KG1 (cell line): ENCODE measurements at regions not wholly inside any gene's neighbourhood (a gene's known extent, or its start where the extent isn't known, plus 50 kb on each side); places are given as distances from the start of the nearest gene placed in this dataset.

Experiments
- DNase-seq: peaks from one replicate; lab custom pipeline; 2025; lab: John Stamatoyannopoulos, UW

DNA sequence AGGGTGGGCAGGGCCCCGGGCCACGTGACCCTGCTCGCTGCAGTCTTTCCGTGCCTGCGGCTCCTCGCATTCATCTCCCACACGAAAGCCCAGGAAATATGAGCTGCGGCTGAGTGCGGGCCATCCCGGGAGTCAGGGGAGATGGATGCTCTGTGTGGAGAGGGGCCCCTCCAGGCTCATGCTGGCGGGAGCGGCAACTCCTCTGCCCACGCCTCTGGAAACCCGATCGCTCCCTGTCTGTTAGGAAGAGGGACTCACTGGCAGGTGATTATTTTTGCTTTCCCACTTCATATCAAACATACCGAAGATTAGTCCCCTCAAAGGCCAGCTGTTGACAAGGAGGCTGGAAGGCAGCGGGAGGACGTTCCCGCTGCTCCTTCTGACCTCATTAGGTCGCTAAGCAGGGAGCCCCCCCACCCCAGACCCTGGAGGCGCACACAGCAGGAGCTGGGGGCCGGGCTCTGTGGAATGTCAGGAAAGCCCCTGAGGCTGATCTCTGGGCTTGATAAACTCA, 228.5 kb downstream of the FOXL1 start:
- no peak for DNase-seq

DNA sequence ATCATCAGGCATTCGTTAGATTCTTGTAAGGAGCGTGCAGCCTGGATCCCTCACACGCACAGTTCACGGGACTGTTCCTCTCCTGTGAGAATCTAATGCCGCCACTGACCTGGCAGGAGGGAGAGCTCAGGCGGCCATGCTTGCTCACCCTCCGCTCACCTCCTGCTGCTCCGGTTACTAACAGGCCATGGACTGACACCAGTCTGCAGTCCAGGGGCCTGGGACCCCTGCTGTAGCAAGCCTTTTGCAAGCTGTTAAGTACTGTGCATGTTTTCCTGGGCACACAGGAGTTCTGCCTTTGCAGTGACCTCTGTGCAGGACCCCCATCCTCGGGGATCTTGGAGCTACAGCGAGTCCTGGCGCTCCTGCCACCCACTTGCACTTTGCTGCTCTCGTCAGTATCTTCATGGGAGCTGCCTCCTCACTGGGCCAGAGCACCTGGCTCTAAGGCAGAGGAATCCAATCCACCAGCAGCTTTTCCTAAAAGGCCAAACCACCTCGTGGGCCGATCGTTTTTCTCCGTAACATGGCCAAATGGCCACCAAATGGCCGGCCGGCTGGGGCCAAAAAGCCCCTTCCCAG, 230.6 kb downstream of the FOXL1 start:
- DNase-seq, result no peak

GRCh38 chr16:86809458-86809955, 231.2 kb downstream of the FOXL1 start:
- DNase-seq, result no peak

DNA sequence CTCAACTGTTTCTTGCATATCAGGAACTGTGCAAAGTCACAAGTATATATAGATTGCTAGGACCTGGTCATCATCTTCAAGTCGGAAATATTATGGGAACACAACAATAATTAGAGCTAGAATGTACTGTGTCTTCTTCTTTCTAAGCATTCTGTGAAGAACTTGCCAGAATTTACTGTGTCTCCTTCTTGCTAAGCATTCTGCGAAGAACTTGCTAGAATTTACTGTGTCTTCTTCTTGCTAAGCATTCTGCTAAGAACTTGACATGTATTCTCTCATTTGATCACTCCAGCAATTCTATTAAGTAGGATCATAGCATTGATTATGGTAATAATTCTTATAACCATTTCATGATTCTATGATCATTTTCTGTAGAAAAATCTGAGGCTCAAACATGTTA, 231.7 kb downstream of the FOXL1 start:
- DNase-seq, result no peak

DNA sequence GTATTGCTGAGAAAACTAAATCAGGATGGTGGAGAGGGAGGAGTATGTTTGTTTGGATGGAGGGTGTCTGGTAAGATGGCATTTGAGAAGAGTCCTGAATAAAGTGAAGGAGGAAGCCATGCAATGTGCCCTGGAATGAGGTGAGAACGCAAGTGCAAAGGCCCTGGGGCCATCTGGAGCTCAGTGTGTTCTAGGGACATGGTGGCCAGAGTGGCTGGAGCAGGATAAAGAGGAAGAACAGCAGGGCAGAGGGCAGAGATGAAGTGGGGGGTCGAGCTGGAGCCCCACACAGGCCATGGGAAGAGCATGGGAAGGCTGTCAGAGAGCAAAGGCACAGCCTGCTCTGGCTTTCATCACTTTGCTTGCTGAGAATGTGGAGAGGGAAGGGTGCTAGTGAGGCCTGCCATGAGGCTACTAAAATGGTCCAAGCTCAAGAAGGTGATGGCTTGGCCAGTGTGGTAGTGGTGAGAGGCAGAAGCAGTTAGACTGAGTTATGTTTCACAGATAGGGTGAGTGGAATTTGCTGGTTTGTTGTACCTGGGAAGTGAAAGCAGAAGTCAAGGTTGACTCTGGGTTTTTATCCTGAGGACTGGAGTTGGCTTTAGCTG, 234.1 kb downstream of the FOXL1 start:
- DNase-seq, result no peak

GRCh38 chr16:86814256-86814655, 235.9 kb downstream of the FOXL1 start:
- DNase-seq, result no peak

- DNase-seq, result no peak
Observed at GRCh38 chr16:86816930-86817625, 238.7 kb downstream of the FOXL1 start.

DNA sequence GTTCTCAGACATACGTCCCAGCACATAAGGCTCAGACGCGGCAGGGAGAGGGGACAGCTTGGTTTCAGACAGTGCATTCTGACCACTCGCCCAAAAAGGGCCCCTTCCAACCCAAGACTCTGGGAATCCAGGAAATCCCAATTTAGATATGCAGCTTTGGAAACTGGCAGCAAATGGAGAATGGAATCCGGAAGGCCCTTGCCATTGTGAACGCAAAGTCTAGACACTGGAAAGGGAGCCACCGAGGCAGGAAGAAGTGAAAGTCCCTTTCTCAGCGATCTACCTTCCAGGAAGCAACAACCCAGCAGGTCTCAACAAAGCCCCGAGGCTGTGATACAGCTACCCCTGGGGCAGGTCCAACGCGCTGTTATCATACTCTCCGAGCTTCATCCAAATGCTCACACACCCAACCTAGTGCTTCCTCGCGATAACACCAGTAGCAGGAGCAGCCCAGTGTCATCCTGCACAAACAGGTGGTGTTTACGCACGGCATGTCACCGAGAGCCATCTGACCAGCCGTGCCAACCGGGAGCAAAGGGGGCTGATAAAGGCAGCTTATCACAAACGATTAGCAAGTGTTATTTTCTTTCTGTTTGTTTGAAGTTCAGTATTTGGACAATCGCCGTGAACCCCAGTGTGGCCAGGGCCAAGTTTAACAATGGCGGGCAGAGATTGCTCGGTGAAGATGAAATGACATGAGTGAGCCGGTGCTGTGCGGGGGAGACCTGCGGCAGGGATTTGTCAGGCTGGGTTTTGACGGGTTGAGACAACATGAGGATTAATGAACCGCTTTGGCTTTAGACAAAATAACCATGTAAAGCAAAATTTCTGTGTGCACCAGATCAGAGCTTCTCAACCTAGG, 240.6 kb downstream of the FOXL1 start:
- DNase-seq, result no peak

- DNase-seq, result no peak
Observed at GRCh38 chr16:86819533-86819892, 241.2 kb downstream of the FOXL1 start.

DNA sequence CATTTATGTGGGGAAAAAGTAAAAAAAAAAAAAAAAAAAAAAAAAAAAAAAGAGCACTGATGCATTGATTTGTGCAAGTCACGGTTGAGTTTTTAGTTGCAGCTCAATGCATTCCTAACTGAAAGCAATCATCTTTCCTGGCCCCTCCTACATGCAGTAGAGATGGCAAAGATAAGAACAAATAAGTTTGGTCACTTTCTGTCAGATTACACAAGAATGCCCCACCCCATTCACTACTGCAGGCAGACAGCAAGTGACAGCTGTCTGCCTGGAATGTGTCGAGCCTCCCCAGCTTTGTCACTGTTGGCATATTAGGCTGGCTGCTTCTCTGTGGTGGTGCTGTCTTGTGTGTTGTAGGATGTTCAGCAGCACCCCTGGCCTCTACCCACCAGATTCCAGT, 243.5 kb downstream of the FOXL1 start:
- no peak for DNase-seq

- DNase-seq, result no peak
Observed at GRCh38 chr16:86823125-86823524, 244.8 kb downstream of the FOXL1 start.

- DNase-seq, result no peak
Observed at GRCh38 chr16:86823888-86824671, 245.7 kb downstream of the FOXL1 start.

DNA sequence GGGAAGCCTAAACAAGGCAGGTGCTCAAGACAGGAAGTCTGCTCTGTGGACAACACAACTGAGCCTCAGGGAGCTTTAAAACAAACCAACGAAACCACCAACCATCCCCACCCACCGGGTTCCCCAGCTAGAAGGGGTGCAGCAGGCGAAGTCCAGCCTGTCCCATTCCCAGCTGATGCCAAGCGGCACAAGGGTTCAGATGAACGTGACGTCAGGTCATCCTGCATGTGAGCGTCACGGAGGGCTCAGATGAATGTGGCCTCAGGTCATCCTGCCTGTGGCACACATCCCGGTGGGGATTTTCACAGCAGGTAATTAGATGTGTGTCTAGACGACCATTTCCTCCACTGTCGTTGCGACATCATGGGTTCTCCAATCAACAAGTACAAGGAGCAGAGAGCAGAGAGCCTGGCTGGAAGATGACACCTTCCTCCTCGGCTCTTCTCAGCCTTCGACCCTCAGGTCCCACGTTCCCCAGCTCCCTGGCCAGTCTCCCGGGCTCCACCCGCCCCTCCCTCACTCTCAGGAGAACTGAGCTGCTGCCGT, 246.5 kb downstream of the FOXL1 start:
- no peak for DNase-seq

DNA sequence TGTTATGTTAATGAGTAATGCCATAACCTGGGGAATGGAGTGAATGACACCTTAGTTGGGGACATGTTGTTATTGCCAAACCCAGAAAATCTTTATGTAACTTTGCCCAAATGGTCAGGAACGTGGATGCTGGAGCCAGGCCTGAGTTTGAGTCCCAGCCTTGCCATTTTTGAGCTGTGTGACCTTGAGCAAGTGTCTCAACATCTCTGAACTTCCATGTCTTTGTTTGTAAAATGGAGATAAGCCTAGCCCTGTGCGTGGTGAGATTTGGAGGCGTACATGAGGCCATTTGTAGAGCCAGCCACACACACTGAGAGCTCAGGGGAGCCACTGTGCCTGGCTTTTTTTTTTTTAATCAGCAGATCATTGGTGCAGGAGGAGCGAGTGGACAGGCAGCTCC, 247.3 kb downstream of the FOXL1 start:
- no peak for DNase-seq

DNA sequence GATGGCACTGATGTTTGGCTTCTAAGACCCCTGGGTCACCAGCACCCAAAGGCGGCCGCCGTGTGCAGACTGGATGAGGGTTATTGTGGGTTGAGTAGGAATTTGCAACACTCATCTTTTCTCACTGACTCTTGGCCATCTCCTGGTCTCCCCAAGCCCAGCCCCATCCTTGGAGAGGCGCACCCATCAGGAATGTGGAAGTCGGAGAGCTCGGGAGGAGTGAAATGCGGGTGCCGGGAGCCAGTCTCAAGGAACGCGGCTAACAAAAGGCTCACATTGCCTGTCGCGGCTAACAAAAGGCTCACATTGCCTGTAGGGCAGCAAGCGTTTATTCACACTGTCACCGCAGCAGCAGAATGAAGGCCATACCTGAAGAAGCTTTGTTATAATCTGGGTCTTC, 248.6 kb downstream of the FOXL1 start:
- DNase-seq, result no peak

DNA sequence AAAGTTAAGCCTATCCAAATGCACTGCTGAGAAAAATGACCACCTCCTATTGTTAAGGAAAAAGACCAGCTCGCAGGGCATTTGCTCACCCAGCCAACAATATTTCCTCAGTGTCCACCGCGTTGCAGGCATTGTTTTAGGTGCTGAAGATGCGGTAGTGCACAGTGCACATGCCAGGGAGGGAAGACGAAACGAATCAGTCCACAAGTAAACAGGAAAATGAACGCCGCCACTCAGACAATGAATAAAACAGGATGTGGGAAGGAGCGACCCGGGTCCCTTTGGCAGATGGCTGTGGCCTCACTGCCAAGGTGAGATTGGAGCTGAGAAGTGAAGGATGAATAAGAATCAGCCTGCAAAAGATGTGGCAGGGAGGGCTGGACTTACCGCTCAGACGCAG, 249.2 kb downstream of the FOXL1 start:
- no peak for DNase-seq

- no peak for DNase-seq
Observed at GRCh38 chr16:86828202-86828601, 249.9 kb downstream of the FOXL1 start.

GRCh38 chr16:86828653-86829052, 250.3 kb downstream of the FOXL1 start:
- DNase-seq, result no peak

GRCh38 chr16:86831366-86831765, 253.0 kb downstream of the FOXL1 start:
- DNase-seq, result no peak

- DNase-seq, result no peak
Observed at GRCh38 chr16:86833136-86833535, 254.8 kb downstream of the FOXL1 start.

DNA sequence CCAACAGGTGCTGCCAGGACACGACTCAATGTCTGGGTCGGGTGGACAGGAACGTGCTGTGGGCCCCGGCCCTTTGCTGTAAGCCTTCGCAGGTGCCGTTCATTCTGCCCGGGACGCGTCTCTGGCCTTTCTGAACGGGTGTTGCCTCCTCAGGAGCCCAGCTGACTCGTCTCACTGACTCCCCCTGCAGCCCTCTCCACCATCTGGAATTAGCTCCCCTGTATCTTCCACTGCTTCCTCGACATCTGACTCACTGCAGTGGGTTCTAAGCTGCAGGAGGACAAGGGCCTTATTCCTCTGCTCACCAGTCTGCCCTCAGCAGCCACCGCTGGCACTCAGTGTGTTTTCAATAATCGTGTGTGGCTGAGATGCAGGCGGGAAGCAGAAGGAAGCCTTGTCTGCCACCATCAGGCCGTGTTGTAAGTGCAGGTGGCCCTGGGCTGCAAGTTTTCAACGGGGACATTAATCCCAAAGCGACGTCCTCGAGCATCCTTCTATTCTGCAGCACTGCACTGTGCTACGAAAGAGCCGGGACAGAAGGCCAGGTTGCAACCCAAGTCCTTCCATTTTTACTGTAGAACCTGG, 256.2 kb downstream of the FOXL1 start:
- no peak for DNase-seq
